ENCODE measurements at regions not wholly inside any gene's neighbourhood (a gene's known extent, or its start where the extent isn't known, plus 50 kb on each side); places are given as distances from the start of the nearest gene placed in this dataset.

DNA sequence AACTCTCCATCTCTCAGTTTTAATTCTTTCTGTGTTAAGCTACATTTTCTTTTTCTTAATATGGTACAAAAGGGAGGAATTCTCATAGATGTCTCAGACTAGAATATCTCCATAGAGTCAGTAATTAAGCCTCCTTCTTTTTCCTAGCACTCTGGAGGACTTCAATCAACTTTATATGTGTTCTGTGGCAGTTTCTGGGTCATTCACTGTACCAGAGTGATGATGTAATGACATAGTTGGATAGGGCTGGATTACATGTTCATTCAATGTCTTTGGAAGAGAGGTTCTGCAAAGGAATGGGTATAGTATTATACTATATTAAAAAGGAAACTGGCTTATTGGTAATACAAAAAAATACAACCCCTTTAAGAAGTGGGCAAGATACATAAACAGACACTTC is 318.3 kb upstream of the OPRM1 start:
- TF ChIP-seq TAF1 (IDR thresholded peaks at IDR 0.05; ENCODE audit: borderline replicate concordance, insufficient read depth, low read length) = no peak
- TF ChIP-seq FOXP2 (optimal IDR thresholded peaks at IDR 0.05; ENCODE audit: borderline replicate concordance, extremely low read depth, extremely low read length, insufficient read depth) = no peak
- no peak for TF ChIP-seq SIN3A (IDR thresholded peaks at IDR 0.05; ENCODE audit: borderline replicate concordance, insufficient read depth, low read length)
- TF ChIP-seq POLR2AphosphoS5 (IDR thresholded peaks at IDR 0.05; ENCODE audit: low read depth, low read length) = no peak
- TF ChIP-seq, protein P1, sequence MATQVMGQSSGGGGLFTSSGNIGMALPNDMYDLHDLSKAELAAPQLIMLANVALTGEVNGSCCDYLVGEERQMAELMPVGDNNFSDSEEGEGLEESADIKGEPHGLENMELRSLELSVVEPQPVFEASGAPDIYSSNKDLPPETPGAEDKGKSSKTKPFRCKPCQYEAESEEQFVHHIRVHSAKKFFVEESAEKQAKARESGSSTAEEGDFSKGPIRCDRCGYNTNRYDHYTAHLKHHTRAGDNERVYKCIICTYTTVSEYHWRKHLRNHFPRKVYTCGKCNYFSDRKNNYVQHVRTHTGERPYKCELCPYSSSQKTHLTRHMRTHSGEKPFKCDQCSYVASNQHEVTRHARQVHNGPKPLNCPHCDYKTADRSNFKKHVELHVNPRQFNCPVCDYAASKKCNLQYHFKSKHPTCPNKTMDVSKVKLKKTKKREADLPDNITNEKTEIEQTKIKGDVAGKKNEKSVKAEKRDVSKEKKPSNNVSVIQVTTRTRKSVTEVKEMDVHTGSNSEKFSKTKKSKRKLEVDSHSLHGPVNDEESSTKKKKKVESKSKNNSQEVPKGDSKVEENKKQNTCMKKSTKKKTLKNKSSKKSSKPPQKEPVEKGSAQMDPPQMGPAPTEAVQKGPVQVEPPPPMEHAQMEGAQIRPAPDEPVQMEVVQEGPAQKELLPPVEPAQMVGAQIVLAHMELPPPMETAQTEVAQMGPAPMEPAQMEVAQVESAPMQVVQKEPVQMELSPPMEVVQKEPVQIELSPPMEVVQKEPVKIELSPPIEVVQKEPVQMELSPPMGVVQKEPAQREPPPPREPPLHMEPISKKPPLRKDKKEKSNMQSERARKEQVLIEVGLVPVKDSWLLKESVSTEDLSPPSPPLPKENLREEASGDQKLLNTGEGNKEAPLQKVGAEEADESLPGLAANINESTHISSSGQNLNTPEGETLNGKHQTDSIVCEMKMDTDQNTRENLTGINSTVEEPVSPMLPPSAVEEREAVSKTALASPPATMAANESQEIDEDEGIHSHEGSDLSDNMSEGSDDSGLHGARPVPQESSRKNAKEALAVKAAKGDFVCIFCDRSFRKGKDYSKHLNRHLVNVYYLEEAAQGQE (IDR thresholded peaks at IDR 0.05; ENCODE audit: insufficient read depth in 1 of 2, low read depth in 2 of 2, low read length in 2 of 2) = no peak

DNA sequence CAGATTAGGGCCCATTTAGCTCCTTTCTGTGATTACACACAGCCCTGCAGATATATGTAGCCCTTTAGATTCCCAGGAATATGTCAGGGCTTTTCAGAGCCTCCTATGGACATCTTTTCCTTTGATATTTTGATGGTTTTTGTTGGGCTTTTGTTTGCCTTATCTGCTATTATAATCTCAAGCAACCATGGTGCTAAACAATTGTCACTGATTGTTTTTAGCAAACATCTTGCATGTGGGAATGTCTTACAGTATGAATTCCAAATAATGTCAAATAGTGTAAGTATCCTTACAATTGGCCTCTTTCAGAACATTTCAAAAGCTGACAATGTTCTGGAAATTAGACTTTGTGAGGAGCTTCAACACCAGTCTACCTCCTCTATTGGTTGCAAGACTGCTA is 333.6 kb upstream of the OPRM1 start:
- TF ChIP-seq, protein P1 (IDR thresholded peaks at IDR 0.05; ENCODE audit: insufficient read depth in 1 of 2, low read depth in 2 of 2, low read length in 2 of 2) = no peak
- TF ChIP-seq FOXP2 (optimal IDR thresholded peaks at IDR 0.05; ENCODE audit: borderline replicate concordance, extremely low read depth, extremely low read length, insufficient read depth) = no peak
- TF ChIP-seq POLR2AphosphoS5 (IDR thresholded peaks at IDR 0.05; ENCODE audit: low read depth, low read length) = no peak
- TF ChIP-seq SIN3A (IDR thresholded peaks at IDR 0.05; ENCODE audit: borderline replicate concordance, insufficient read depth, low read length) = no peak
- no peak for TF ChIP-seq TAF1 (IDR thresholded peaks at IDR 0.05; ENCODE audit: borderline replicate concordance, insufficient read depth, low read length)

DNA sequence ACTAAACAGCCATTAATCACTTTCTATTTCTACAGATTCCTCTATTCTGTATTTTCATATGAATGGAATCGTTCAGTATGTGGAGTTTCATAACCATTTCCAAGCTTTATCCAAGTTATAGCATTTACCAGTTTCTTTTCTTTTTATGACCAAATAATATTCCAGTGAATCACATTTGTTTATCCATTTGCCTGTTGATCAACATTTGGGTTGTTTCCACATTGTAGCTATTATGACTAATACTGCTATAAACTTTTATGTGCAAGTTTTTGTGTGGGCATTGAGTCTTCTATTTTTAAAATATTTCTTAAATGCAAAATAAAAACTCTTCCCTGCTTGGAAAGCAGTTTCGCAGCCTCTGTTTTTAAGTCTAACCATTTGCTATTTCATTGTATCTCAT is 336.4 kb upstream of the OPRM1 start:
- no peak for TF ChIP-seq TAF1 (IDR thresholded peaks at IDR 0.05; ENCODE audit: borderline replicate concordance, insufficient read depth, low read length)
- TF ChIP-seq SIN3A (IDR thresholded peaks at IDR 0.05; ENCODE audit: borderline replicate concordance, insufficient read depth, low read length) = no peak
- TF ChIP-seq POLR2AphosphoS5 (IDR thresholded peaks at IDR 0.05; ENCODE audit: low read depth, low read length) = no peak
- TF ChIP-seq, protein P1 (IDR thresholded peaks at IDR 0.05; ENCODE audit: insufficient read depth in 1 of 2, low read depth in 2 of 2, low read length in 2 of 2) = no peak
- no peak for TF ChIP-seq FOXP2 (optimal IDR thresholded peaks at IDR 0.05; ENCODE audit: borderline replicate concordance, extremely low read depth, extremely low read length, insufficient read depth)

DNA sequence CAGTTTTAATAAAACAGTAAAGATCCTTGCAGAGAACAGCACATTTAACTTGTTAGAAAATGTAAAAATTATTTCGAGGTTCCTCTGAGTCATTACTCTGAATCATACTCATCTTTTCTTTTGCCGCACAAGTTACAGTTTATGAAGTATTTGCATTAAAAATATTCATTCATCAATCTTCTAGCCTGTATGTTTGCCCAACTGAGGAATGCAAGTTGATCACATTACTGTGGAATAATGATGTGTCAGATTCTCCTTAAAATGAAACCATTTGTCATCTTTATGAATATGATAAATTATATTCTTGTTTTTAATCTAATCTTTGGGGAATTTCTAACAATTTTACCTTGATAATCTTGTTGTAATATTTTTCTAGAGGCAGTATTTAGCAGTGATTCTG is 340.4 kb upstream of the OPRM1 start:
- no peak for TF ChIP-seq SIN3A (IDR thresholded peaks at IDR 0.05; ENCODE audit: borderline replicate concordance, insufficient read depth, low read length)
- no peak for TF ChIP-seq POLR2AphosphoS5 (IDR thresholded peaks at IDR 0.05; ENCODE audit: low read depth, low read length)
- TF ChIP-seq TAF1 (IDR thresholded peaks at IDR 0.05; ENCODE audit: borderline replicate concordance, insufficient read depth, low read length) = no peak
- TF ChIP-seq, protein P1 (IDR thresholded peaks at IDR 0.05; ENCODE audit: insufficient read depth in 1 of 2, low read depth in 2 of 2, low read length in 2 of 2) = no peak
- TF ChIP-seq FOXP2 (optimal IDR thresholded peaks at IDR 0.05; ENCODE audit: borderline replicate concordance, extremely low read depth, extremely low read length, insufficient read depth) = no peak

DNA sequence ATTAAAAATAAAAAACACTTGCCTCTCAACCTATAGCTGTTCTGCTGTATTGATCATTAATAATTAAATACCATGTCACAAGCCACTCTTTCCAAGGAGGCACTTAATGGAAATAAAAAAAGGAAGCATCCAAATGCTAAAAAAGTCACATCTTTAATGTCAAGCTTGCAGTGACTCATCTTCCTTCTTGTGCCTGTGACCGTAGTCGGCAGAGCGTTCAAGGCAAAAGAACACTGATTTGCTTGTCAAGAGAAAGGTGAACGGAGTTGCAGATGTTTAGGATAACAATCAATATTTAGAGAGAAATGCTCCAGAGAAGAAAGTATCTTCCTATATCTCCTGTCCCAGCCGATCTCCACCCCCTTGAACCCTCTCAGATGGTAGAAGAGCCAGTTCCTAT is 341.0 kb upstream of the OPRM1 start:
- TF ChIP-seq, protein P1 (IDR thresholded peaks at IDR 0.05; ENCODE audit: insufficient read depth in 1 of 2, low read depth in 2 of 2, low read length in 2 of 2) = no peak
- TF ChIP-seq FOXP2 (optimal IDR thresholded peaks at IDR 0.05; ENCODE audit: borderline replicate concordance, extremely low read depth, extremely low read length, insufficient read depth) (no peak), SIN3A (IDR thresholded peaks at IDR 0.05; ENCODE audit: borderline replicate concordance, insufficient read depth, low read length) (no peak), TAF1 (IDR thresholded peaks at IDR 0.05; ENCODE audit: borderline replicate concordance, insufficient read depth, low read length) (no peak), POLR2AphosphoS5 (IDR thresholded peaks at IDR 0.05; ENCODE audit: low read depth, low read length) (no peak)

All from PFSK-1 (cell line).